ENCODE measurements at regions not wholly inside any gene's neighbourhood (a gene's known extent, or its start where the extent isn't known, plus 50 kb on each side); places are given as distances from the start of the nearest gene placed in this dataset.

- no peak for ATAC-seq
- DNase-seq (ENCODE audit: low spot score) = peak; percentile 16
Observed at GRCh38 chr12:4108803-4109345, 164.7 kb upstream of the CCND2 start.

GRCh38 chr12:4107911-4108697 lies 165.5 kb upstream of the CCND2 start:
- DNase-seq (ENCODE audit: low spot score) (peak; percentile 34), ATAC-seq (no peak)

GRCh38 chr12:4107436-4107878 lies 166.1 kb upstream of the CCND2 start:
- ATAC-seq (peak; percentile 91), DNase-seq (ENCODE audit: low spot score) (peak; percentile 42)

- DNase-seq (ENCODE audit: low spot score) (peak; percentile 21), ATAC-seq (no peak)
Observed at GRCh38 chr12:4106621-4107020, 166.9 kb upstream of the CCND2 start.

- DNase-seq (ENCODE audit: low spot score) (no peak), ATAC-seq (no peak)
Observed at GRCh38 chr12:4104722-4105244, 168.8 kb upstream of the CCND2 start.

GRCh38 chr12:4099276-4099675 lies 174.3 kb upstream of the CCND2 start:
- DNase-seq (ENCODE audit: low spot score) (no peak), ATAC-seq (no peak)

- ATAC-seq (no peak), DNase-seq (ENCODE audit: low spot score) (no peak)
Observed at GRCh38 chr12:4091016-4091743, 182.4 kb upstream of the CCND2 start.

- DNase-seq (ENCODE audit: low spot score) = no peak
- ATAC-seq = no peak
Observed at GRCh38 chr12:4089956-4090355, 183.6 kb upstream of the CCND2 start.

GRCh38 chr12:4089121-4089606 lies 184.4 kb upstream of the CCND2 start:
- no peak for ATAC-seq
- no peak for DNase-seq (ENCODE audit: low spot score)

GRCh38 chr12:4088451-4088850 lies 185.1 kb upstream of the CCND2 start:
- no peak for DNase-seq (ENCODE audit: low spot score)
- no peak for ATAC-seq

GRCh38 chr12:4086481-4086880 lies 187.1 kb upstream of the CCND2 start:
- ATAC-seq = no peak
- DNase-seq (ENCODE audit: low spot score) = no peak

- ATAC-seq (no peak), DNase-seq (ENCODE audit: low spot score) (no peak)
Observed at GRCh38 chr12:4084573-4084972, 189.0 kb upstream of the CCND2 start.

GRCh38 chr12:4082809-4083403 lies 190.7 kb upstream of the CCND2 start:
- no peak for DNase-seq (ENCODE audit: low spot score)
- ATAC-seq = no peak

- ATAC-seq = no peak
- no peak for DNase-seq (ENCODE audit: low spot score)
Observed at GRCh38 chr12:4080213-4080612, 193.3 kb upstream of the CCND2 start.

- DNase-seq (ENCODE audit: low spot score) = no peak
- no peak for ATAC-seq
Observed at GRCh38 chr12:4074129-4074528, 199.4 kb upstream of the CCND2 start.

GRCh38 chr12:4069670-4070010 lies 196.4 kb upstream of the PARP11 start:
- DNase-seq (ENCODE audit: low spot score) = no peak
- no peak for ATAC-seq

- no peak for DNase-seq (ENCODE audit: low spot score)
- ATAC-seq = no peak
Observed at GRCh38 chr12:4068981-4069669, 195.9 kb upstream of the PARP11 start.

GRCh38 chr12:4064008-4064407 lies 190.8 kb upstream of the PARP11 start:
- DNase-seq (ENCODE audit: low spot score) (no peak), ATAC-seq (no peak)

- no peak for DNase-seq (ENCODE audit: low spot score)
Observed at GRCh38 chr12:4059898-4060568, 186.8 kb upstream of the PARP11 start.

More at GRCh38 chr12:4059898-4060568, 186.8 kb upstream of the PARP11 start:
- no peak for ATAC-seq

Data from left lobe of liver (tissue), 2 donors.